TTC549 (cell line): ENCODE measurements at regions not wholly inside any gene's neighbourhood (a gene's known extent, or its start where the extent isn't known, plus 50 kb on each side); places are given as distances from the start of the nearest gene placed in this dataset.

ENCODE experiments used
- FAIRE-seq: peaks from 2 replicates; lab custom pipeline; 2012; peaks lifted over from hg19 to GRCh38; lab: Jason Lieb, UNC

- no peak for FAIRE-seq
Observed at GRCh38 chr2:185891403-185891802, 152.8 kb downstream of the FSIP2 start.

GRCh38 chr2:185891804-185892411 is 153.3 kb downstream of the FSIP2 start:
- FAIRE-seq = no peak

GRCh38 chr2:185892484-185892883 is 153.9 kb downstream of the FSIP2 start:
- FAIRE-seq = no peak

GRCh38 chr2:185894223-185894622 is 155.6 kb downstream of the FSIP2 start:
- no peak for FAIRE-seq

GRCh38 chr2:185895828-185896693 is 157.5 kb downstream of the FSIP2 start:
- no peak for FAIRE-seq

- FAIRE-seq = no peak
Observed at GRCh38 chr2:185899366-185899765, 160.8 kb downstream of the FSIP2 start.

GRCh38 chr2:185919155-185919554 is 180.6 kb downstream of the FSIP2 start:
- no peak for FAIRE-seq

GRCh38 chr2:185921048-185921756 is 182.6 kb downstream of the FSIP2 start:
- FAIRE-seq = no peak

- no peak for FAIRE-seq
Observed at GRCh38 chr2:185934232-185934631, 195.6 kb downstream of the FSIP2 start.

GRCh38 chr2:185939858-185940257 is 201.3 kb downstream of the FSIP2 start:
- no peak for FAIRE-seq

- FAIRE-seq = no peak
Observed at GRCh38 chr2:185942855-185943254, 204.3 kb downstream of the FSIP2 start.

GRCh38 chr2:185947722-185948121 is 209.1 kb downstream of the FSIP2 start:
- FAIRE-seq = no peak

GRCh38 chr2:185952100-185952499 is 213.5 kb downstream of the FSIP2 start:
- FAIRE-seq = no peak

GRCh38 chr2:185954389-185954788 is 215.8 kb downstream of the FSIP2 start:
- FAIRE-seq = no peak

- peak; percentile 46 for FAIRE-seq
Observed at GRCh38 chr2:185955050-185955449, 216.4 kb downstream of the FSIP2 start.

- no peak for FAIRE-seq
Observed at GRCh38 chr2:185967335-185967734, 228.7 kb downstream of the FSIP2 start.

- no peak for FAIRE-seq
Observed at GRCh38 chr2:185970148-185970852, 231.7 kb downstream of the FSIP2 start.

GRCh38 chr2:185978634-185979407 is 240.2 kb downstream of the FSIP2 start:
- FAIRE-seq = no peak

- no peak for FAIRE-seq
Observed at GRCh38 chr2:185979546-185980071, 241.0 kb downstream of the FSIP2 start.

- no peak for FAIRE-seq
Observed at GRCh38 chr2:185980944-185981343, 242.3 kb downstream of the FSIP2 start.

- FAIRE-seq = no peak
Observed at GRCh38 chr2:185984670-185985069, 246.1 kb downstream of the FSIP2 start.
